ENCODE measurements at regions not wholly inside any gene's neighbourhood (a gene's known extent, or its start where the extent isn't known, plus 50 kb on each side); places are given as distances from the start of the nearest gene placed in this dataset.

- H3K9ac ChIP-seq (ENCODE audit: low read length), result no peak overlapping the region
- H3K4me1 ChIP-seq (ENCODE audit: control insufficient read depth, insufficient read depth, low read length), result no peaks in the 10 kb centered on the region
- H3K9me3 ChIP-seq (ENCODE audit: control insufficient read depth, insufficient read depth, low read depth, low read length), result no peaks in the 10 kb centered on the region
- no peak overlapping the region for H3K27ac ChIP-seq (ENCODE audit: low read depth, low read length)
- no peaks in the 10 kb centered on the region for H3K27me3 ChIP-seq (ENCODE audit: control insufficient read depth, insufficient read depth, low read length)
- no peak overlapping the region for H3K4me3 ChIP-seq (ENCODE audit: low read depth, low read length)
- H3K36me3 ChIP-seq (ENCODE audit: control insufficient read depth, insufficient read depth, low read length), result peaks cover 7% of the 10 kb centered on the region; the same call in 1 of the 2 replicates
Measured at GRCh38 chr16:11447836-11448235, 102.6 kb downstream of the RMI2 start.

- H3K4me1 ChIP-seq (ENCODE audit: control insufficient read depth, insufficient read depth, low read length), result no peaks in the 10 kb centered on the region
- H3K27ac ChIP-seq (ENCODE audit: low read depth, low read length), result no peak overlapping the region
- H3K4me3 ChIP-seq (ENCODE audit: low read depth, low read length), result no peak overlapping the region
- no peaks in the 10 kb centered on the region for H3K9me3 ChIP-seq (ENCODE audit: control insufficient read depth, insufficient read depth, low read depth, low read length)
- H3K36me3 ChIP-seq (ENCODE audit: control insufficient read depth, insufficient read depth, low read length), result peaks cover 7% of the 10 kb centered on the region; the same call in 1 of the 2 replicates
- no peaks in the 10 kb centered on the region for H3K27me3 ChIP-seq (ENCODE audit: control insufficient read depth, insufficient read depth, low read length)
- H3K9ac ChIP-seq (ENCODE audit: low read length), result no peak overlapping the region
Measured at GRCh38 chr16:11448796-11449416, 103.6 kb downstream of the RMI2 start.

DNA sequence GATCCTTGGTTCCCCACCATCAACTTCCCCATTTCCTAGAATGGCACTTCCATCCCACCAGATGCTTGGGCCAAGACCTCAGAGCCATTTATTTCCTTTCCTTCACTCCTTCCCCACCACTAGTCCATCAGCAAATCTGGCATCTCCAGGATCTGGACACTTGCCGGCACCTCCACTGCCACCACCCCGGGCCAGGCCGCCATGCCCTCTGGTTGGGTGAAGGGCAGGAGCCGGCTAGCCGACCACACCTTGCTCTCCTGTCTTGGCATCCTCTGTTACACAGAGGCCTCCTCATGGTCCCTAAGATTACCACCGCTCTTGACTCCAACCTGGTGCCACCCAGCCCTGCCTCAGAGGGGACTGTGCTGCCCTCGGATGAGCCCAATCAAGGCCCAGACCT, 104.5 kb downstream of the RMI2 start:
- no peak overlapping the region for H3K9ac ChIP-seq (ENCODE audit: low read length)
- H3K27me3 ChIP-seq (ENCODE audit: control insufficient read depth, insufficient read depth, low read length), result no peaks in the 10 kb centered on the region
- H3K36me3 ChIP-seq (ENCODE audit: control insufficient read depth, insufficient read depth, low read length), result peaks cover 7% of the 10 kb centered on the region; the same call in 1 of the 2 replicates
- H3K27ac ChIP-seq (ENCODE audit: low read depth, low read length), result no peak overlapping the region
- H3K4me3 ChIP-seq (ENCODE audit: low read depth, low read length), result no peak overlapping the region
- no peaks in the 10 kb centered on the region for H3K9me3 ChIP-seq (ENCODE audit: control insufficient read depth, insufficient read depth, low read depth, low read length)
- no peaks in the 10 kb centered on the region for H3K4me1 ChIP-seq (ENCODE audit: control insufficient read depth, insufficient read depth, low read length)

DNA sequence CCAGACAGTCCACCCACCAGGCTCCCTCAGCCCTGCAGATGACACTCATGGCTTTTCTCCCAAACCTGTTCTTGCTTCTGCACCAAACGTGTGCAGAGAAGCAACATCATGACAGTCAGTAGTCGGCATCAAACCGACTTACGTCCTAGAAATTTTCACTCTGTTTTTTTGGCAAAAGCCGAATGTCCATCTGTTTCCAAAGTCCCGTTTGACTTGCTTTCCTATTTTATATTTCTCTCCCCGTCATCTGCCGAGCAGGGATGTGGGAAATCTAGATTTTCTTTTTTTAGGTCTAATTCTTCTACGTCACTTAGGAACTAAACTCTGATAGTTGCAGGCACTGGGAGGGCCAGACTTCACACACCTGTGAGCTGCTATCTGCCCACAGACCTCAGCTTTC, 104.9 kb downstream of the RMI2 start:
- Histone ChIP-seq H3K36me3 (ENCODE audit: control insufficient read depth, insufficient read depth, low read length) (peaks cover 7% of the 10 kb centered on the region; the same call in 1 of the 2 replicates), H3K4me1 (ENCODE audit: control insufficient read depth, insufficient read depth, low read length) (no peaks in the 10 kb centered on the region), H3K4me3 (ENCODE audit: low read depth, low read length) (no peak overlapping the region), H3K27ac (ENCODE audit: low read depth, low read length) (no peak overlapping the region), H3K9me3 (ENCODE audit: control insufficient read depth, insufficient read depth, low read depth, low read length) (no peaks in the 10 kb centered on the region), H3K27me3 (ENCODE audit: control insufficient read depth, insufficient read depth, low read length) (no peaks in the 10 kb centered on the region), H3K9ac (ENCODE audit: low read length) (no peak overlapping the region)

DNA sequence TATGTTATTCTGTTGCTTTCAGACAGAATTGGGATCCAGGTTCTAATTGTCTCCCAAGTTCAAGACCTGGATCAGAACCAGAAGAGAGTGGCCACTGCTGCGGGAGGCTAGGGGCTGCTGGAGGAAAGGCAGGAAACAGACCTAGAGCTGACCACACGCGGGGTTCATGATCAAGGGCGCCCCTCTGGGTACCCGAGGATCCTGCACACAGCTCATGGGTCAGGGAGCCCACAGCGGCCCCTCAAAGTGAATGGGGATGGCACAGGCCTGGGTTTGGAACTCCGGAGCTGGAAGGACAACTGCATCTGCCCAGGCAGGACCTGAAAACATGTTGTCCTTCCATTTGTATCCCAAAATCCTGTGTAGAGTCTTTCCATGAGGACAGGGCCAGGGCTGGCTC, 107.0 kb downstream of the RMI2 start:
- H3K27ac ChIP-seq (ENCODE audit: low read depth, low read length), result no peak overlapping the region
- no peaks in the 10 kb centered on the region for H3K9me3 ChIP-seq (ENCODE audit: control insufficient read depth, insufficient read depth, low read depth, low read length)
- H3K27me3 ChIP-seq (ENCODE audit: control insufficient read depth, insufficient read depth, low read length), result no peaks in the 10 kb centered on the region
- H3K4me3 ChIP-seq (ENCODE audit: low read depth, low read length), result no peak overlapping the region
- H3K9ac ChIP-seq (ENCODE audit: low read length), result no peak overlapping the region
- no peaks in the 10 kb centered on the region for H3K4me1 ChIP-seq (ENCODE audit: control insufficient read depth, insufficient read depth, low read length)
- H3K36me3 ChIP-seq (ENCODE audit: control insufficient read depth, insufficient read depth, low read length), result no peaks in the 10 kb centered on the region; the same call in 1 of the 2 replicates

GRCh38 chr16:11452746-11453389, 107.6 kb downstream of the RMI2 start:
- no peaks in the 10 kb centered on the region for H3K9me3 ChIP-seq (ENCODE audit: control insufficient read depth, insufficient read depth, low read depth, low read length)
- no peak overlapping the region for H3K27ac ChIP-seq (ENCODE audit: low read depth, low read length)
- H3K36me3 ChIP-seq (ENCODE audit: control insufficient read depth, insufficient read depth, low read length), result no peaks in the 10 kb centered on the region; the same call in 1 of the 2 replicates
- no peaks in the 10 kb centered on the region for H3K4me1 ChIP-seq (ENCODE audit: control insufficient read depth, insufficient read depth, low read length)
- H3K27me3 ChIP-seq (ENCODE audit: control insufficient read depth, insufficient read depth, low read length), result no peaks in the 10 kb centered on the region
- H3K9ac ChIP-seq (ENCODE audit: low read length), result no peak overlapping the region
- no peak overlapping the region for H3K4me3 ChIP-seq (ENCODE audit: low read depth, low read length)

DNA sequence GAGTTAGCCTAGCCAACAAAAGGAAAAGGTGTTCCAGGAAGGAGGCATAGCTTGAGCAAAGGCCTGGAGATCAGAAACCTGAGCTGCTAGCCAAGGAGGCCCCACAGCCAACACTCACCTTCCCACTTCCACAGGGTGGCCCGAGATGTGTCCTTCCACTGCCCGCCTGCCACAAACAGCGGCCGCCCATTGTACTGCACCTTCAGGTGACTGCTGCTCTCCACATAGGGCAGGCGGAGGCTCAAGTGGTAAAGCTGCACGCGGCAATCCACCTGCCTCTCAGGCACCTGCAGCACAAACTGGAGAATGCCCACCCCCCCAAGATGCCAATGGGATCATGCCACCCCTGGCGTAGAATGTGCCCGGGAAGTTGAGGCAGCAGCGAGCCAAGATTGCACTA, 111.5 kb downstream of the RMI2 start:
- no peaks in the 10 kb centered on the region for H3K9me3 ChIP-seq (ENCODE audit: control insufficient read depth, insufficient read depth, low read depth, low read length)
- no peak overlapping the region for H3K27ac ChIP-seq (ENCODE audit: low read depth, low read length)
- H3K36me3 ChIP-seq (ENCODE audit: control insufficient read depth, insufficient read depth, low read length), result no peaks in the 10 kb centered on the region
- H3K4me1 ChIP-seq (ENCODE audit: control insufficient read depth, insufficient read depth, low read length), result no peaks in the 10 kb centered on the region
- no peak overlapping the region for H3K4me3 ChIP-seq (ENCODE audit: low read depth, low read length)
- no peaks in the 10 kb centered on the region for H3K27me3 ChIP-seq (ENCODE audit: control insufficient read depth, insufficient read depth, low read length)
- no peak overlapping the region for H3K9ac ChIP-seq (ENCODE audit: low read length)

DNA sequence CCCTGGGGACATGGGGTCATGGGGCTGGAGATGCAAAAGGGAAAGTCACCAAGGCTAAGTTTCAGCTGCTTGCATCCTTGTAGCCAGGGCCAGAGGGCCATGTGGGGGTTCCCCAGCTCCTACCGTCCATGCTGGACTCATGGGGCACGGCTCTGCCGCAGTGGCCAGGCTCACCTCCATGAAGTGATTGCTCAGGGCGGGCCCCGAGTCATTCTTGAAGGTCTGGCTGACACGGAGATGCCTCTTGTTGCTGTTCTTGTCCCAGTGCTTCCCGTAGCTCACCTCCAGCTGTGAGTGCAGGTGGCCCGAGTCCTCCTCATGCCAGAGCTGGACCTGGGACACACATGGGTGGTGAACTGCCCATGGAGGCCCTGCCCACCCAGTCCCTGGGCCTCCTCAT, 114.5 kb downstream of the RMI2 start:
- no peaks in the 10 kb centered on the region for H3K27me3 ChIP-seq (ENCODE audit: control insufficient read depth, insufficient read depth, low read length)
- no peaks in the 10 kb centered on the region for H3K9me3 ChIP-seq (ENCODE audit: control insufficient read depth, insufficient read depth, low read depth, low read length)
- no peak overlapping the region for H3K9ac ChIP-seq (ENCODE audit: low read length)
- no peaks in the 10 kb centered on the region for H3K4me1 ChIP-seq (ENCODE audit: control insufficient read depth, insufficient read depth, low read length)
- H3K27ac ChIP-seq (ENCODE audit: low read depth, low read length), result no peak overlapping the region
- H3K36me3 ChIP-seq (ENCODE audit: control insufficient read depth, insufficient read depth, low read length), result no peaks in the 10 kb centered on the region; the same call in 1 of the 2 replicates
- no peak overlapping the region for H3K4me3 ChIP-seq (ENCODE audit: low read depth, low read length)

DNA sequence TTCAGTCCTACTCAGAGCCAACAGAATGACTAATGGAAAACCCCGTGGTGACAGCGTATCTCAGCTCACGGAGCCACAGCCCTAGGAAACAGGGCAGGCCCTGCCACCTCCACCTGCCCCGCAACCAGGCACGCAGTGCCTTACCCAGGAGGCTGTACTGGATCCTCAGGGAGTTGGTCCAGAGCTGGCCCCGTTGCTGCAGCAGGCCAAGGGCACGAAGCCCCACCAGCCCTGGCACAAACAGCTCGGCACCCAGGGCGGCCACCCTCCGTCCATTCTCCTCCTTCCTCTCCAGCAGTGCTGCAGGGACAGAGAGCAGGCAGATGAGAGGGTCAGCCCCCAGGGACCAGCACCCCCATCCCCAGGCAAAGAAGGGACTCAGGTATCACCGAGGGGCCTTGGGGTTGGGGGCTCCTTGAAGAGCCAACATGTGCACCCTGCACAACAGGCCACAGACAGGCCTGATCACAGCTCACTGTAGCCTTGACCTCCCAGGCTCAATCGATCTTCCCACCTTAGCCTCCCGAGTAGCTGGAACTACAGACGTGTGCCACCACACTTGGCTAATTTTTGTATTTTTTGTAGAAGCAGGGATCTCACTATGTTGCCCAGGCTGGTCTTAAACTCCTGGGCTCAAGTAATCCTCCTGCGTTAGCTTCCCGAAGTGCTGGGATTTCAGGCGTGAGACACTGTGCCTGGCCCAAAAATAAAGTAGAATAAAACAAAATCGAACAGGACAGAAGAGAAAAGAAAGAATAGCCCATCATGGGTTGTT, 115.7 kb downstream of the RMI2 start:
- no peak overlapping the region for H3K9ac ChIP-seq (ENCODE audit: low read length)
- H3K4me3 ChIP-seq (ENCODE audit: low read depth, low read length), result no peak overlapping the region
- H3K9me3 ChIP-seq (ENCODE audit: control insufficient read depth, insufficient read depth, low read depth, low read length), result no peaks in the 10 kb centered on the region
- H3K27me3 ChIP-seq (ENCODE audit: control insufficient read depth, insufficient read depth, low read length), result no peaks in the 10 kb centered on the region
- no peak overlapping the region for H3K27ac ChIP-seq (ENCODE audit: low read depth, low read length)
- no peaks in the 10 kb centered on the region; the same call in 1 of the 2 replicates for H3K36me3 ChIP-seq (ENCODE audit: control insufficient read depth, insufficient read depth, low read length)
- H3K4me1 ChIP-seq (ENCODE audit: control insufficient read depth, insufficient read depth, low read length), result no peaks in the 10 kb centered on the region

DNA sequence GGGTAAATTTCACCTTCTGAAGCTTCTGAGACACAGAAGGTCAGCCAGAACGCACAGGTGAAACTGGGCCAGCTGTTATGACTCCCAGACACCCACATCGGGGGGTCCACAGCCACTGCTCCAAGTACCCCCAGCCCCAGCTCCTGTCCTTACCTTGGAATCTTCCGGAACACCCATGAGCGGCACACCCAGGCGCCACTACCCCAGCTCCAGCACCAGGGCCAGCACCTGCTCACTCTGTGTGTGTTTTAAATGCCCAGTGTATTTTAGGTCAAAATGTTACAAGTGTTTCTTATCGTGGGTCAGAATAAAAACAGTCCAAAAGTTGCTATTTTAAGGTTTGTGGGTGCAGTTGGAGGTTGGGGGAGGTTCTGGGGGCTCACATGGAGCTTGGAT, 116.3 kb downstream of the RMI2 start:
- Histone ChIP-seq H3K27me3 (ENCODE audit: control insufficient read depth, insufficient read depth, low read length) (no peaks in the 10 kb centered on the region), H3K9me3 (ENCODE audit: control insufficient read depth, insufficient read depth, low read depth, low read length) (no peaks in the 10 kb centered on the region), H3K4me1 (ENCODE audit: control insufficient read depth, insufficient read depth, low read length) (no peaks in the 10 kb centered on the region), H3K9ac (ENCODE audit: low read length) (no peak overlapping the region), H3K4me3 (ENCODE audit: low read depth, low read length) (no peak overlapping the region), H3K27ac (ENCODE audit: low read depth, low read length) (no peak overlapping the region), H3K36me3 (ENCODE audit: control insufficient read depth, insufficient read depth, low read length) (no peaks in the 10 kb centered on the region; the same call in 1 of the 2 replicates)

- Histone ChIP-seq H3K4me3 (ENCODE audit: low read depth, low read length) (no peak overlapping the region), H3K9me3 (ENCODE audit: control insufficient read depth, insufficient read depth, low read depth, low read length) (no peaks in the 10 kb centered on the region), H3K27ac (ENCODE audit: low read depth, low read length) (no peak overlapping the region), H3K9ac (ENCODE audit: low read length) (no peak overlapping the region), H3K4me1 (ENCODE audit: control insufficient read depth, insufficient read depth, low read length) (no peaks in the 10 kb centered on the region), H3K36me3 (ENCODE audit: control insufficient read depth, insufficient read depth, low read length) (no peaks in the 10 kb centered on the region; the same call in 1 of the 2 replicates), H3K27me3 (ENCODE audit: control insufficient read depth, insufficient read depth, low read length) (no peaks in the 10 kb centered on the region)
Measured at GRCh38 chr16:11462036-11462435, 116.8 kb downstream of the RMI2 start.
